NCI-H2227 (cell line): ENCODE measurements at regions not wholly inside any gene's neighbourhood (a gene's known extent, or its start where the extent isn't known, plus 50 kb on each side); places are given as distances from the start of the nearest gene placed in this dataset.

Experiments
- DNase-seq: peaks from one replicate; lab custom pipeline; 2025; ENCODE audit not compliant: unreplicated experiment; lab: John Stamatoyannopoulos, UW

DNA sequence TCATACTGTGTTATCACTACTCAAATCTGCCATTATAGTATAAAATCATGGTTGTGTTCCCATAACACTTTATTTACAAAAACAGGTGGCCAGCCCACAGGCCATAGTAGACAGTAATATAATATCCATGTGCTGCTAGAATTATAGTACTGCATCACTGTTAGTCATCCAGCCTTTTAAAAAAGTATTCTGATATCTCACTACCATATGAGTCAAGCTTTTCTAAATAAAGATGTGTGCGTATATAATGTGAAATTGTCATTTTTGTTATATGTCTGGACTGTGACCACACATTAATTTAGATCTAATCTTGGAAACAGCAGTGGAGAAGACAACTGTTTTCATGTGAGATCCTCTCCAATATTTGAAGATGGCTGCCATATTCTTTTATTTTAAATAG, 1049.1 kb upstream of the GOT2 start:
- no peak for DNase-seq

DNA sequence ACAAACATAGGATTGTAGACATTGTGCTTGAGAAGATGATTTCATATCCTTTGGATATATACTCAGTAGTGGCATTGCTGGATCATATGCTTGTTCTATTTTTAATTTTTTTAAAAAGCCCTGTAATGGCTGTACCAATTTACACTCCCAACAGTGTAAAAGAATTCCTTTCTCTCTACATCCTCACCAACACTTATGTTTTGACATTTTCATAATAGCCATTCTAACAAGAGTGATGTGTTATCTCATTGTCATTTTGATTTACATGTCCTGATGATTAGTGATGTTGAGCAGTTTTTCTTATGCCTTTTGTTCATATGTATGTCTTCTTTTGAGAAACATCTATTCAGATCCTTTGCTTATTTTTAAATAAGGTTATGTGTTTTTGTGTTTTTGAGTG, 1039.2 kb upstream of the GOT2 start:
- no peak for DNase-seq

DNA sequence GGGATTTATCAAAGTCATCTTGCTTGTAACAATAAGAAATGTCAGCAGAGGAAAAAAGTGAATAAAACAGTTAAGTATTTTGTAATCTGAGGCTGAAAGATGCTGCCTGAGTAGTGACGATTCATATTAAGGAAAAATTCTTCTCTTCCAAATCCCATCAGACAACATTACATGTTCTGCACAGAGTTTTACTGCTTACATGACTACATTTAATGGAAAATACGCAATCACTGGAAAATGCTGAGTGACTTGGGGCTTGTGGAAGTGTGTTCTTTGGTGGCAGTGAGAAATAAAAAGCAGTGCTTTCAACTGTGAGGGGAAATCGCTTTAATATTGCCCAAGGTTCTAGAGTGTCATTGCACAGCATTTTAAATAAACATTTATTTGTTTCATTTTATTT, 1025.2 kb upstream of the GOT2 start:
- DNase-seq, result no peak

DNA sequence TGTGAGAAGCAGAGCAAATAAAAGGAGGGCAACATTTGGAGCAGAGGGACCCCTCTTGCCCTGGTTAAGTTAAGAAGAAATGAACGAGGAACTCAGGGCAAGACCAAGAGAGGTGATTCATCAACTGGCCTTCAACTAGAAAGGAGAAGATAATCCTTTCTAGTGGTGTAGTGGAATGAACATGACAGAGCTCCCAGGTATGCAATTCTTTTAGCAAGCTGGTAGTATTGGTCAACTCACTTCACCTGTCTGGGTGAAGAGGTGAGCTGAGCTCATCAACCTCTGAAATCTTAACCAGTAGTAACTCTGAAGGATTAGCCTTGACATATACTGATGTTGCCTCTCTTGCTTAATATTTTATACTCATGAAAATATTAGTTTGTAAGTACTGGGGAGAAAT, 1024.7 kb upstream of the GOT2 start:
- DNase-seq, result no peak

GRCh38 chr16:59754854-59755253, 1020.7 kb upstream of the GOT2 start:
- no peak for DNase-seq

GRCh38 chr16:59749662-59750336, 1015.7 kb upstream of the GOT2 start:
- DNase-seq, result no peak

- DNase-seq, result no peak
These were observed 1014.4 kb upstream of the GOT2 start for GRCh38 chr16:59748531-59748930.

DNA sequence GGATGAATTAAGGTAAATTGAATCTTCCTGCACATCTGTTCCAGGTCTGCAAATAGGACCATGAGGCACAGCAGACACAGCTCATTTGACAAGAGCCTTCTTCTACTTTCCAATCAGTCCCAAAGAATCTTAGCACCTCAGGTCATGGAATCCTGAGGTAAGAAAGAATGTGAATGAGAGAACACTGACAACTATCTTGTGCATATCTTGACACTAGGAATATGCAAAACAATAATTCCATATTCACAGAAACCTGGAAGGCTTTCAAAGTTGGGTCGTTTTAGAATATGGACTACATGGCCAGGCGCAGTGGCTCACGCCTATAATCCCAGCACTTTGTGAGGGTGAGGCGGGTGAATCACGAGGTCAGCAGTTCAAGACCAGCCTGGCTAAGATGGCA, 1009.4 kb upstream of the GOT2 start:
- no peak for DNase-seq

- DNase-seq, result no peak
These were observed 1006.7 kb upstream of the GOT2 start for GRCh38 chr16:59740858-59741257.

- no peak for DNase-seq
These were observed 1003.2 kb upstream of the GOT2 start for GRCh38 chr16:59737274-59737673.

GRCh38 chr16:59733321-59733720, 999.2 kb upstream of the GOT2 start:
- no peak for DNase-seq

- DNase-seq, result no peak
These were observed 995.5 kb upstream of the GOT2 start for GRCh38 chr16:59729613-59730012.

- no peak for DNase-seq
These were observed 985.0 kb upstream of the GOT2 start for GRCh38 chr16:59719121-59719520.

DNA sequence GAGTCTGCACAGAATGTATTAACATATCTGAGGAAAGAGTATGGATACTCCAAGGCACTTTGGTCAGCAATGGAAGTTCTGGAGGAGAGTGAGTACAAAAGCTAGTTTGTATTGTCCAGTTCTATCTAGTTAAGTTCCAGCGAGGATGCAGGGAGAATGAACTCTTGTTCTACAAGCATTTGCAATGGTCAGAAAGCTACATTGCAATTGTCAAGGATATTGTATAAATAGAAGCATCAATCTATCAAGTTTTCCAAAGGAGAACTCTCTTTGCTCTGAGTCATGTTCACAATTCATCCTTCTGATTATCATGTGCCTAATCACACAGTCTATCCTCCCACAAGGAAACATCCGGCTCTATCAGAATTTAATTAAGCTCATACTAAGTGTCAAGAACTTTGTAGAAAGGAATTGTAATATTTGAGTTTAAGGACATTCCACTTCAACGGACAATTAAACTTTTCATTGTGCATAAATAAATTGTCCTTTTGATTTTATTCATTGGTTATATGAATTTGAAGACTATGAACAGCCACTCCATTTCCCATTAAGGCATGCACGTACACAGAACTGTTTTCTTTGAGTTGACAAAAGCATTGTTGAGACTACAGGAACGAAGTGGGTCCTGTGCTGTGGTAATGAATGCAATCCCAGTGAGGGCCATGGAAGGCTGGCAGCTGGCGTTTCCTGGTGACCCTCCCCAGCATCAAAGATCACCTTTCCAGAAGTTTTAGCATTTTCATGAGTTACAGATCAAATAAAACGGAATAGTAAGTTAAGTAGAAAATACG, 973.5 kb upstream of the GOT2 start:
- DNase-seq, result no peak

DNA sequence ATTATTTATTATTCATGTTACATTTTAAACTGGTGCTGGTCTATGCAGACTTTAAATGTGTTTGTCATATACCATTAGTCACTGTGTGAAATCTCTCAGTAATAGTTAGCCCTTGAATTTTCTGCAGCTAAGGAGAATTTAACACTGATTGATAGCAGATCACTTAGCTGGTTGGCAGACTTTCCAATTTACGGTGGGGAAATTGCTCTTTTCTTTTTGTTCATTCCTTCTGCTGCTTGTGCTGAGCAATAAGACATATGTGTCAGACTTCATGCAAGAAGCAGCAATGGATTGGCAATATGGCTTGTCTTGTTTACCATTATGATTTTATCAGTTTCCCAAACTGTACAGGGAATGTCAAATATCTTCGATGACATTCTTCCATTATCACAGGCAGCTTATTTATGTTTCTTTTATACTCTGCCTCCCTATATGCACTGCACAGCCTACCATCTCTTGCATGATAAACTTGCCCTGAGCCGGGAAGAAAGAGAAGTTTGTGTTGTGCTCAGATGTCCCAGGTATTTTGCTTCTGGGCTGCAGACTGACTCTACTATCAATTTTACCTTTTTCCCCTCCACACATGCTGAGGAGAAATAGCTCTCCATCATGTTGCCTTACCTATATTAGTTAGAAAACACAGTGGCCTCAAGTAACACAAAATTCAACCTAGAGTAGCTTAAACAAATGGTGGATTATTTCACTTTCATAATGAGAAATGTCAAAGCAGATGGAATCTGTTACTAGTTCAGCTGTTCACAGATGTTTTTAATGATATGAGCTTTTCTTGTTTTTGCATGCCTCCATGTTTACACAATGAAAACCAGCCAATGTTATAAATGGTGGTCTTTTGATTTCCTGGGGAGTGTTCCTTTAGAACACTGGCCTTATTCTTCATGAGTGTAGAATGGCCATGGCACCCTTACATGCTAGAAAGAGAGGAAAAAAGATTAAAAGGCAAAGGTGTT, 968.1 kb upstream of the GOT2 start:
- no peak for DNase-seq

DNA sequence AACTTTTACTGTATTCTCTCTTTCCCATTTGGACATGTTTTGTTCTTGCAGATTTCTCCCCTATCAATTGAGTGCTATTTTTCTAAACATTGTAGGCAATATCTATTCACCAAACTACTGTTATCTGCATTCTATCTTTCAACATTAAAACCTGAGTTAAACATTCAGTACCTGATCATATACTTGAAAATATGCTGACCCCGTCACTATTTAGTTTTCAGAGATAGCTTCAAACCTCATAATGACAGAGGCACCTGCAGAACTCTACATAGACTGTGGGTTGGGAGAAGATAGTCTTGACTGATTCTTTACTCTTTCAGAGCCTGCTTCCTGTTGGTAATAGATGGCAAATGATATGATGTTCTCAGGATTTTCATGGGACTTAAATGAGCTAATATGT, 965.7 kb upstream of the GOT2 start:
- no peak for DNase-seq

GRCh38 chr16:59698346-59699020, 964.4 kb upstream of the GOT2 start:
- DNase-seq, result no peak

GRCh38 chr16:59697761-59698160, 963.6 kb upstream of the GOT2 start:
- no peak for DNase-seq

- DNase-seq, result no peak
These were observed 963.1 kb upstream of the GOT2 start for GRCh38 chr16:59697236-59697635.

DNA sequence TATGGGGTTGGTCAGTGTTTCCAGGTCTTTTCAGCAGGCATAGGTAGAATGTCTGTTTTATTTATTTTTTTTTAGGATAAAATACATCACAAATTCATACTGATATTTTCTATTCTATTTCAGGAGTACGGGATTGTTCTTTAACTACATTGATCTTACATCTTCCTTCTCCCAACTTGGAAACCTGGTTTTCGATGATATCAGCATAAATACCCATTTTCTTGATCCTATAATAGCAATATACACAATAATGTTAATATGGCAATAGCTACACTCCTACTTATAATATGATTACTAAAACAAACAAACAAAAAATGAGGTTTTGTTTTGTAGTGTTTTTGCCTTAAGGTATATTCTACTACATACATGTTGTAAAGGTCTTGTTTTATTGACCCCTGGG, 962.4 kb upstream of the GOT2 start:
- DNase-seq, result no peak

- no peak for DNase-seq
These were observed 956.1 kb upstream of the GOT2 start for GRCh38 chr16:59690216-59690615.
